Osteoblast (primary cell): ENCODE measurements at regions not wholly inside any gene's neighbourhood (a gene's known extent, or its start where the extent isn't known, plus 50 kb on each side); places are given as distances from the start of the nearest gene placed in this dataset.

Source experiments
- DNase-seq: peaks from one replicate; pipeline ENCODE4 v3.0.0; 2011; ENCODE audit warnings: low spot score, mixed read lengths; ENCODE audit not compliant: insufficient read length; ENCODE audit errors: missing footprints
- H2AFZ ChIP-seq: 2 replicates; pipeline ENCODE4 v1.6.0; 2011; ENCODE audit warnings: mild to moderate bottlenecking, low read length
- H3K27ac ChIP-seq: 2 replicates; pipeline ENCODE4 v1.5.1; 2011; ENCODE audit warnings: mild to moderate bottlenecking, low read depth, low read length, moderate library complexity
- H3K27me3 ChIP-seq: 2 replicates; pipeline ENCODE4 v1.6.0; 2012; ENCODE audit warnings: mild to moderate bottlenecking, control low read depth, inconsistent platforms, low read length, moderate library complexity; ENCODE audit not compliant: insufficient read depth
- H3K36me3 ChIP-seq: 2 replicates; pipeline ENCODE4 v1.5.1; 2011; ENCODE audit warnings: mild to moderate bottlenecking, low read length, control low read depth, moderate library complexity; ENCODE audit not compliant: insufficient read depth
- H3K4me1 ChIP-seq: 2 replicates; pipeline ENCODE4 v1.5.1; 2011; ENCODE audit warnings: mild to moderate bottlenecking, low read length, control low read depth, moderate library complexity; ENCODE audit not compliant: insufficient read depth
- H3K4me2 ChIP-seq: 2 replicates; pipeline ENCODE4 v1.6.0; 2011; ENCODE audit warnings: mild to moderate bottlenecking, low read length; ENCODE audit not compliant: insufficient read depth
- H3K4me3 ChIP-seq: fragments of 200-600 bp; sonication (generic); 3 replicates; pipeline ENCODE4 v1.5.1; 2012; ENCODE audit warnings: mild to moderate bottlenecking, low read length, inconsistent platforms; ENCODE audit not compliant: insufficient read depth
- H3K79me2 ChIP-seq: 2 replicates; pipeline ENCODE4 v1.6.0; 2012; ENCODE audit warnings: mild to moderate bottlenecking, low read length, control low read depth, inconsistent platforms; ENCODE audit not compliant: insufficient read depth
- H3K9me3 ChIP-seq: 2 replicates; pipeline ENCODE4 v1.5.1; 2011; ENCODE audit warnings: low read depth, low read length, control low read depth
- H4K20me1 ChIP-seq: 2 replicates; pipeline ENCODE4 v1.6.0; 2012; ENCODE audit warnings: mild to moderate bottlenecking, low read length, control low read depth; ENCODE audit not compliant: insufficient read depth
- TF ChIP-seq, protein P1 (sequence below): IDR thresholded peaks from 2 replicates; pipeline ENCODE4 v1.5.1; 2011; ENCODE audit warnings: mild to moderate bottlenecking, low read depth, low read length, moderate library complexity; ENCODE audit errors: extremely low read depth

DNA sequence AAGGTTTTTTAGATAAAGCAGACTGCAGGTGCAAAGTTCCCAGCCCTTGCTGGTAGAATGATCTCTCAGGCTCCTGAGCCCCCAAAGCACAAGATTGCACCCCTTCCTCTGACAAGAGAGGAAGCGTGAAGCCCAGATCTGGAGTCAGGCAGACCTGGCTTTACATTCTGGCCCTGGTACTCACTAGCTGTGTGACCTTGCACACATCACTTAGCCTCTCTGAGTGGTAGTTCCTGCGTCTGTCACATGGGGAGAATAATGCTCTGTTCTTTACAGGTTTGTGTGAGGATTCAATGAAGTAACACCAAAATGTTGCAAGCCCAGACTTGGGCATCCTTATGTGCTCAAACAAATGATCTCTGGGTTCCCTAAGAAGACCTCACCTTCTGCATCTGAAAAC, 141.5 kb downstream of the SMAD6 start:
- Histone ChIP-seq H3K36me3 (peaks cover 10% of the 10 kb centered on the region), H3K4me2 (peak overlapping the region; percentile 64), H4K20me1 (no peaks in the 10 kb centered on the region), H3K27ac (peak overlapping the region; percentile 46), H3K4me1 (peaks cover 41% of the 10 kb centered on the region), H3K4me3 (no peak overlapping the region), H3K79me2 (peaks cover 48% of the 10 kb centered on the region), H2AFZ (no peak overlapping the region), H3K9me3 (no peaks in the 10 kb centered on the region), H3K27me3 (no peaks in the 10 kb centered on the region)
- peak; percentile 84 for DNase-seq
- TF ChIP-seq, protein P1, sequence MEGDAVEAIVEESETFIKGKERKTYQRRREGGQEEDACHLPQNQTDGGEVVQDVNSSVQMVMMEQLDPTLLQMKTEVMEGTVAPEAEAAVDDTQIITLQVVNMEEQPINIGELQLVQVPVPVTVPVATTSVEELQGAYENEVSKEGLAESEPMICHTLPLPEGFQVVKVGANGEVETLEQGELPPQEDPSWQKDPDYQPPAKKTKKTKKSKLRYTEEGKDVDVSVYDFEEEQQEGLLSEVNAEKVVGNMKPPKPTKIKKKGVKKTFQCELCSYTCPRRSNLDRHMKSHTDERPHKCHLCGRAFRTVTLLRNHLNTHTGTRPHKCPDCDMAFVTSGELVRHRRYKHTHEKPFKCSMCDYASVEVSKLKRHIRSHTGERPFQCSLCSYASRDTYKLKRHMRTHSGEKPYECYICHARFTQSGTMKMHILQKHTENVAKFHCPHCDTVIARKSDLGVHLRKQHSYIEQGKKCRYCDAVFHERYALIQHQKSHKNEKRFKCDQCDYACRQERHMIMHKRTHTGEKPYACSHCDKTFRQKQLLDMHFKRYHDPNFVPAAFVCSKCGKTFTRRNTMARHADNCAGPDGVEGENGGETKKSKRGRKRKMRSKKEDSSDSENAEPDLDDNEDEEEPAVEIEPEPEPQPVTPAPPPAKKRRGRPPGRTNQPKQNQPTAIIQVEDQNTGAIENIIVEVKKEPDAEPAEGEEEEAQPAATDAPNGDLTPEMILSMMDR: no peak

DNA sequence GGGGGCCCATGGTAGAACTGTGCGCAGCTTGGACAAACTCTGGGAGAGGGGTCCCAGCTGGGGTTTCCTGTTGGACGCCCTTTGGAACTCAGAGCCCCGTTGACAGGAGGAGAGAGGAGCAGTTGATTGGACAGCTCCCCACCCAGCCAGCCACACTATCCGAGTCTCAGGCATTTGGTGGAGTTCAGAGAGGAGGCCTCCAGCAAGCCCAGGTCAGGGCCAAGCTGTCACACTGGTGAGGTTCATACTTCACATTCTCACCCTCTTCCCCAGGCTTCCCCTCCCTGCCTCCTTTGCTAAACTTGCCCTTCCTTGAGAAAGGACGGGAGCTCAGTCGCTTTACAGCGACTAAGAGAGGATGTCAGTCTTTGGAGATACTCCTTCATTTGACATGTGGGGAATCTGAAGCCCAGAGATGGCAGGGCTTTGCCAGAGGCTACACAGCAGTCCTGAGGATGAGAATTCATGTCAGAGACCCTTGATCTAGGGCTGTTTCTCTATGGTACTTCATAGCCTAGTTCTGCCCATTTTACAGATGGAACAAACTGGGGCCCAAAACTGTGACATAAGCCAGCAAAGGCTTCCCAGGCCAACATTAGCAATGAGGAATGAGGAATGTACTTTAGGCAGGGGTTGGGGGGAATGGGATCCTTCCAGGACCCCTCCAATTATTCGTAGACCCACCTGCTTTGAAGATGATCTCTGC, 142.2 kb downstream of the SMAD6 start:
- no peak overlapping the region for H2AFZ ChIP-seq
- H4K20me1 ChIP-seq: no peaks in the 10 kb centered on the region
- peak overlapping the region; percentile 64 for H3K4me2 ChIP-seq
- peaks cover 10% of the 10 kb centered on the region for H3K36me3 ChIP-seq
- H3K27ac ChIP-seq: peak overlapping the region; percentile 46
- TF ChIP-seq, protein P1: no peak
- peaks cover 35% of the 10 kb centered on the region for H3K4me1 ChIP-seq
- no peaks in the 10 kb centered on the region for H3K27me3 ChIP-seq
- H3K4me3 ChIP-seq: no peak overlapping the region
- H3K79me2 ChIP-seq: peaks cover 52% of the 10 kb centered on the region
- H3K9me3 ChIP-seq: no peaks in the 10 kb centered on the region
- DNase-seq: no peak

- no peak overlapping the region for H3K4me2 ChIP-seq
- no peaks in the 10 kb centered on the region for H4K20me1 ChIP-seq
- no peaks in the 10 kb centered on the region for H3K9me3 ChIP-seq
- TF ChIP-seq, protein P1: no peak
- H3K27ac ChIP-seq: peak overlapping the region; percentile 46
- no peak overlapping the region for H3K4me3 ChIP-seq
- H3K79me2 ChIP-seq: peaks cover 53% of the 10 kb centered on the region
- no peak overlapping the region for H2AFZ ChIP-seq
- H3K27me3 ChIP-seq: no peaks in the 10 kb centered on the region
- peaks cover 30% of the 10 kb centered on the region for H3K4me1 ChIP-seq
- H3K36me3 ChIP-seq: peaks cover 10% of the 10 kb centered on the region
- DNase-seq: no peak
These were observed 142.7 kb downstream of the SMAD6 start for GRCh38 chr15:66844747-66845145.

DNA sequence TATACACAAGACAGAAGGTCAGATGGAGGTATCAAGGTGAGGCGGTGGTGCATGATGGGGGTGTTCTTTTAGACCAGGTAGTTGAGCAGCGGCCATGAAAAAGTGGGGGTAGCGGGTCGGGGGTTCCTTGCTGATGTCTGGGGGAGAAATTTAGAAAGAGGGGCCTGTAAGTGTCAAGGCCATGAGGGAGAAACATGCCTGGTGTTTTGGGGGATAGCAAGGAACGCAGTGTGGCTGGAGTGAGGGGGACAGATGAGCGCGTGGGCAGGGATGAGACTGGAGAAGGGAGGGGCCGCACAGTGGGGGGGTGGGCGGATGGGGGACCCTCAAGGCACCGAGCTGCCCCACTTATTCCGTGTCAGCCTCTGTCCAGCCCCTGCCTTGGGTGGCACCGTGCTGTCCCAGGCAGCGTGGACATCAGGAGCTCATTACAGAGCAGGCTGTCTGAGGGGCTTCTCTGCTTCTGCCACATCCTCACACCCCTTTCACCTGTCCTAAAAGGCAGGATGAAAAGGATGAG, 143.3 kb downstream of the SMAD6 start:
- no peaks in the 10 kb centered on the region for H3K9me3 ChIP-seq
- no peaks in the 10 kb centered on the region for H3K27me3 ChIP-seq
- H3K27ac ChIP-seq: no peak overlapping the region
- H3K36me3 ChIP-seq: peaks cover 10% of the 10 kb centered on the region
- TF ChIP-seq, protein P1: no peak
- H4K20me1 ChIP-seq: no peaks in the 10 kb centered on the region
- peaks cover 26% of the 10 kb centered on the region for H3K4me1 ChIP-seq
- H3K4me2 ChIP-seq: no peak overlapping the region
- no peak overlapping the region for H2AFZ ChIP-seq
- no peak overlapping the region for H3K4me3 ChIP-seq
- H3K79me2 ChIP-seq: peaks cover 59% of the 10 kb centered on the region
- DNase-seq: no peak
